MM.1S (cell line): ENCODE measurements at regions not wholly inside any gene's neighbourhood (a gene's known extent, or its start where the extent isn't known, plus 50 kb on each side); places are given as distances from the start of the nearest gene placed in this dataset.

Experiments
- EZH2 ChIP-seq: fragments of 300-600 bp; sonication (generic); optimal IDR thresholded peaks from 2 replicates; pipeline ENCODE3; 2017; ENCODE audit warnings: low read depth, mild to moderate bottlenecking, antibody characterized with exemption, low read length, mixed read lengths
- TF ChIP-seq, protein P1 (sequence below): fragments of 300-600 bp; sonication (generic); IDR thresholded peaks from 2 replicates; pipeline ENCODE4 v1.5.1; 2016; ENCODE audit warnings: antibody characterized with exemption, low read length, mixed read lengths

DNA sequence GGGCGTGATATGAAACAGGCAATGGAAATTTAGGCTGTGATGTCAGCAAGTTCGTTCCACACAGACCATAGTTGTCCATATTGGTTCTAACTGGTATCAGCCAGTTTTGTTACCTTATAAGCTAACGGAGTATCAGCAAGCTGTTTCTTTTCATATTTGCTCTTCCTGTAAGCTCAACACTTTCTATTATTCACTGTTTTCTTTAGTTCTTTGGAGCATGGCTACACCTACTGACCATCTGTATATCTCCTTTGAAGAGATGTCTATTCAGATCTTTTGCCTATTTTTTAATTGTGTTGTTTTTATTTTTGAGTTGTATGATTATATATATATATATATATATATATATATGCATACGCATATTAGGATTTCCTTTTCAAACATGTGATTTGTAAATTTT lies 1057.2 kb upstream of the CDH10 start:
- TF ChIP-seq, protein P1, sequence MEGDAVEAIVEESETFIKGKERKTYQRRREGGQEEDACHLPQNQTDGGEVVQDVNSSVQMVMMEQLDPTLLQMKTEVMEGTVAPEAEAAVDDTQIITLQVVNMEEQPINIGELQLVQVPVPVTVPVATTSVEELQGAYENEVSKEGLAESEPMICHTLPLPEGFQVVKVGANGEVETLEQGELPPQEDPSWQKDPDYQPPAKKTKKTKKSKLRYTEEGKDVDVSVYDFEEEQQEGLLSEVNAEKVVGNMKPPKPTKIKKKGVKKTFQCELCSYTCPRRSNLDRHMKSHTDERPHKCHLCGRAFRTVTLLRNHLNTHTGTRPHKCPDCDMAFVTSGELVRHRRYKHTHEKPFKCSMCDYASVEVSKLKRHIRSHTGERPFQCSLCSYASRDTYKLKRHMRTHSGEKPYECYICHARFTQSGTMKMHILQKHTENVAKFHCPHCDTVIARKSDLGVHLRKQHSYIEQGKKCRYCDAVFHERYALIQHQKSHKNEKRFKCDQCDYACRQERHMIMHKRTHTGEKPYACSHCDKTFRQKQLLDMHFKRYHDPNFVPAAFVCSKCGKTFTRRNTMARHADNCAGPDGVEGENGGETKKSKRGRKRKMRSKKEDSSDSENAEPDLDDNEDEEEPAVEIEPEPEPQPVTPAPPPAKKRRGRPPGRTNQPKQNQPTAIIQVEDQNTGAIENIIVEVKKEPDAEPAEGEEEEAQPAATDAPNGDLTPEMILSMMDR: no peak
- no peak for TF ChIP-seq EZH2
